Transverse colon (tissue), 4 donors: ENCODE measurements at regions not wholly inside any gene's neighbourhood (a gene's known extent, or its start where the extent isn't known, plus 50 kb on each side); places are given as distances from the start of the nearest gene placed in this dataset.

Source experiments
- DNase-seq: peaks from one replicate; pipeline ENCODE4 v3.0.0-alpha.2; 2019
- H3K27ac ChIP-seq, 4 donors: fragments of 200-600 bp; sonication (generic); 2 replicates each; pipeline ENCODE4 v1.5.1; 2016 to 2018; ENCODE audit warnings: inconsistent platforms in 4 of 4
- H3K27me3 ChIP-seq: fragments of 200-600 bp; sonication (generic); 2 replicates; pipeline ENCODE4 v1.5.1; 2017; ENCODE audit warnings: inconsistent platforms
- H3K36me3 ChIP-seq, 4 donors: fragments of 200-600 bp; sonication (generic); 2 replicates each; pipeline ENCODE4 v1.5.1; 2017 to 2019; ENCODE audit warnings: inconsistent platforms in 4 of 4
- H3K4me1 ChIP-seq, 4 donors: fragments of 200-600 bp; sonication (generic); 2 replicates each; pipeline ENCODE4 v1.5.1; 2017 to 2020; ENCODE audit warnings: inconsistent platforms in 4 of 4
- H3K4me3 ChIP-seq, 4 donors: fragments of 200-600 bp; sonication (generic); 1 replicate in 1 of 4; 2 replicates in 3 of 4; pipeline versions ENCODE4 v1.5.1 to v1.6.1; 2017 to 2019; ENCODE audit warnings: inconsistent platforms in 4 of 4
- H3K9me3 ChIP-seq, 2 donors: fragments of 200-600 bp; sonication (generic); 2 replicates each; pipeline ENCODE4 v1.5.1; 2017 to 2019; ENCODE audit warnings: inconsistent platforms in 2 of 2
- CTCF ChIP-seq, 5 experiments: fragments of 200-600 bp in 3 of 5; fragments of 450-650 bp in 2 of 5; sonication (generic) in 3 of 5; IDR thresholded peaks; 1 replicate in 2 of 5; 2 replicates in 3 of 5; pipeline ENCODE4 v1.5.1; 2016 to 2017; ENCODE audit warnings: antibody characterized with exemption in 5 of 5, inconsistent platforms in 3 of 5, mild to moderate bottlenecking in 2 of 5, moderate library complexity in 1 of 5
- EP300 ChIP-seq: sonication (generic); formaldehyde crosslinking; IDR thresholded peaks from one replicate; pipeline ENCODE4 v1.6.1; 2017; ENCODE audit warnings: antibody characterized with exemption, low read depth
- POLR2A ChIP-seq: fragments of 450-650 bp; IDR thresholded peaks from one replicate; pipeline ENCODE4 v1.6.1; 2016; ENCODE audit warnings: antibody characterized with exemption, mild to moderate bottlenecking, moderate library complexity
- POLR2AphosphoS5 ChIP-seq, 3 donors: sonication (generic); formaldehyde crosslinking; IDR thresholded peaks; one replicate each; pipeline ENCODE4 v1.6.1; 2016; ENCODE audit warnings: antibody characterized with exemption in 3 of 3
- WGBS, 2 donors: methylation state at CpG; one replicate each; pipeline ENCODE4 v1.1.5; 2018; ENCODE audit warnings: low coverage in 1 of 2; 5-methylcytosine and 5-hydroxymethylcytosine counted together
- in situ Hi-C, 4 donors: fragments of 200-750 bp; cut with MboI; loops; one replicate each; pipeline versions ENCODE4 v1.15.0 to v1.15.1; 2017; ENCODE audit warnings: low sequenced_read_pairs in 3 of 4, low pct_ligation_motif_present in 1 of 4, low pct_unique_long_range_greater_than_20kb in 1 of 4
- intact Hi-C: fragments of 100-400 bp; cut with DNase I; formaldehyde crosslinking; loops from one replicate; pipeline ENCODE4 v1.15.1; 2023; ENCODE audit warnings: low total_unique reads

DNA sequence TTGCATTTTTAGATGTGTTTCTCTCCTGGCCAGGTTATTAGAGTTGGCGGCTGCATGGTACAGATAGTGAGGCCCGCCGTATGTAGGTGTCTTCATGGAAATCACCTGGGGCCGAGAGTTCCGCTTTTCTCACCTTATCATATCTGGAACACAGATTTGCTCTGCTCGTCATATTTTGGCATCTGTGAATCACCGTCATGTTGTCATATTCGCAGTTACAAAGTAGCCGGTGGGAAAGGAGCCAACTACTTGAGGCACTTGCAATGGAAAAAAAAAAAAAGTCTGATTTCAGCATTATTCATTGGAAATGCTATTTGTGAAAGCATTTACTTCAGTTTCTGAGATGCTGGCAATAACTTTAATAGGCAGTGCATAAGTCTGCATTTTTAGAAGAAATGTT is 1715.2 kb upstream of the TENM3 start:
- Histone ChIP-seq H3K36me3 (no peaks in the 10 kb centered on the region), H3K27me3 (no peaks in the 10 kb centered on the region), H3K4me3 (no peak overlapping the region), H3K27ac (no peak overlapping the region), H3K9me3 (no peaks in the 10 kb centered on the region), H3K4me1 (no peaks in the 10 kb centered on the region)
- 85 to 89% methylated on average over 4 to 9 of the region's 9 CpGs for WGBS, 2 donors
- in situ Hi-C loops: no loop called here
- DNase-seq: no peak
- TF ChIP-seq EP300 (no peak), CTCF (IDR thresholded peaks at IDR 0.05) (no peak), POLR2A (no peak), POLR2AphosphoS5 (IDR thresholded peaks at IDR 0.05) (no peak)
- intact Hi-C loops: no loop called here

DNA sequence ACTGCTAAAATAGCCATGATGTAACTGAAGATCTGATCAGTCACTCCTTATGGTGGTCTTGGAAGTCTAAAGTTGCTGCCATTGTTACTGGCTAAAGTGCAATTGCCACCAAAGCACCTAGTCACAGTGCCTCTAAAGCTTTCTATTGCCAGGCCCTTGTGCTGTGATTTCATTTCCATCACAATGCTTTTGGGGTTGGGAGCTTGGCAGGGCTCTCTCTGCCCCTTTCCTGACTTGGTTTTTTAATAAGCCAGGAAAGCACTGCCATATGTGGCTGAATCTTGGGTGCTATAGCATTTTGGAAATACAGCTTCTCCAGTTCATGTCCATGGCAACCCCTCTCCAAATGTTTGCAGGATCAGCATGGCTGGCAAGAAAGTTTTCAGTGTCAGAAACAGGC is 1712.4 kb upstream of the TENM3 start:
- no peaks in the 10 kb centered on the region for H3K27me3 ChIP-seq
- in situ Hi-C loops (no loop called here), intact Hi-C loops (no loop called here)
- H3K9me3 ChIP-seq: no peaks in the 10 kb centered on the region
- no peak overlapping the region for H3K4me3 ChIP-seq
- TF ChIP-seq CTCF (IDR thresholded peaks at IDR 0.05): no peak
- no peak for TF ChIP-seq POLR2A
- no peak for TF ChIP-seq EP300
- no peak for TF ChIP-seq POLR2AphosphoS5 (IDR thresholded peaks at IDR 0.05)
- H3K4me1 ChIP-seq: no peaks in the 10 kb centered on the region
- no peak for DNase-seq
- no peaks in the 10 kb centered on the region for H3K36me3 ChIP-seq
- H3K27ac ChIP-seq: no peak overlapping the region

DNA sequence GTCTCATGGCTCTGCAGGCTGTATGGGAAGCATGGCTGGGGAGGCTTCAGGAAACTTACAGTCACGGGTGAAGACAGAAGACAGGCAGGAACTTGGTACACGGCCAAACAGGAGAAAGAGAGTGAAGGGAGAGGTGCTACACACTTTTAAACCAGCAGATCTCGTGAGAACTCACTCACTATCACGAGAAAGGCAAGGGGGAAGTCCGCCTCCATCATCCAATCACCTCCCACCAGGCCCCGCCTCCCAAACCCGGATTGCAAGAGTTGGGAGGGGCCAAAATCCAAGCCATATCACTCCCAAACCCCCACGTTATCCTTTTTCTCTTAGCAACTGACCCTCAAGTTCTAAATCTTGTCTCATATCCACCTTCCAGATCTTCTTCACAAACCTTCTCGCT is 1710.5 kb upstream of the TENM3 start:
- in situ Hi-C loops: no loop called here
- H3K27ac ChIP-seq: no peak overlapping the region
- intact Hi-C loops: no loop called here

DNA sequence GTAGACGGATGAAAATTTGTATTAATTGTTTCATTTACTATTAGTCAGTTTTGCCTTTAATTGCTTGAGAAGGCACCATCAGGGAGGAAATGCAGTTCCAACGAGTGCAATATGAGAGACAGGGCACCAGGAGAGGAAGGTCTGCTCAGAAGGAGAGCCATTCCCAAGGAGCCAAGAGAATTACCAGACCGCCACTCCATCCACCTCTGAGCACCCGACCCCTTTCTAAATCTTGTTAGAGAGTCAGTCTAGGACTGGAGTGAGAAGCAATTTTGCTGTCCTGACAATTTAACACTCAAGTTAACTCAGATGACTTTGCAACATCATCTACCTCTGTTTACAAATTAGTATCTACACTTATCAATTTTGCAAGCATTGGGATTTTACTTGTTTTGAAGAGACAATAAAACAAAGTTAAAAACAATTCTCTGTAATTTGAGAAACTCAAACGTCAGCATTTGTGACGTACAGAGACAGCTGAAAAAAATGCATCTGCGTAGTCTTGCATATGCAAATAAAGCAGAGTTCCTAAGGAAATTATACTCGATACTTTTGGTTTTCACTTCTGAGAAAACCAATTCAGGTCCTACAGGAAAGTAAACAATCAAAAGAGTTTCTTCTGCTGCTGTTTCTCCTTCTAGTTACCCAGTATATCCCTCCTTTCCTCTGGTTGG is 1704.7 kb upstream of the TENM3 start:
- H3K4me3 ChIP-seq: no peak overlapping the region
- no peaks in the 10 kb centered on the region for H3K27me3 ChIP-seq
- no peaks in the 10 kb centered on the region for H3K9me3 ChIP-seq
- in situ Hi-C loops (no loop called here), intact Hi-C loops (no loop called here)
- TF ChIP-seq POLR2A: no peak
- no peak for TF ChIP-seq EP300
- no peak for TF ChIP-seq CTCF (IDR thresholded peaks at IDR 0.05)
- no peaks in the 10 kb centered on the region for H3K36me3 ChIP-seq
- DNase-seq: no peak
- no peaks in the 10 kb centered on the region for H3K4me1 ChIP-seq
- no peak overlapping the region for H3K27ac ChIP-seq
- 52 to 59% methylated on average over 7 to 8 of the region's 8 CpGs for WGBS, 2 donors

More for the DNA sequence above, 1710.5 kb upstream of the TENM3 start:
- TF ChIP-seq POLR2AphosphoS5 (IDR thresholded peaks at IDR 0.05) (no peak), POLR2A (no peak), EP300 (no peak), CTCF (IDR thresholded peaks at IDR 0.05) (no peak)
- WGBS, 2 donors: 71 to 82% methylated on average over 5 to 9 of the region's 9 CpGs
- H3K4me1 ChIP-seq: no peaks in the 10 kb centered on the region
- no peaks in the 10 kb centered on the region for H3K9me3 ChIP-seq
- no peak for DNase-seq
- no peaks in the 10 kb centered on the region for H3K27me3 ChIP-seq
- no peak overlapping the region for H3K4me3 ChIP-seq
- H3K36me3 ChIP-seq: no peaks in the 10 kb centered on the region
